PC-9 (cell line): ENCODE measurements at regions not wholly inside any gene's neighbourhood (a gene's known extent, or its start where the extent isn't known, plus 50 kb on each side); places are given as distances from the start of the nearest gene placed in this dataset.

Experiments used
- CTCF ChIP-seq: fragments of 200-600 bp; sonication (generic); conservative IDR thresholded peaks from 2 replicates; pipeline ENCODE4 v1.6.1; 2017; ENCODE audit warnings: mixed run types, antibody characterized with exemption, mild to moderate bottlenecking, moderate library complexity
- EZH2 ChIP-seq: fragments of 200-600 bp; sonication (generic); IDR thresholded peaks from 2 replicates; pipeline ENCODE4 v1.8.0; 2017; ENCODE audit warnings: antibody characterized with exemption, low read depth

- TF ChIP-seq CTCF (no peak), EZH2 (no peak)
Measured at GRCh38 chr3:30307372-30307950, 298.9 kb upstream of the TGFBR2 start.
